GM21528 (cell line): ENCODE measurements at regions not wholly inside any gene's neighbourhood (a gene's known extent, or its start where the extent isn't known, plus 50 kb on each side); places are given as distances from the start of the nearest gene placed in this dataset.
"Not testable (repeated sequence)": the region's sequence is repeated elsewhere in the genome, so short reads cannot be mapped to it uniquely, and the experiment has no call there.

Experiments used
- ATAC-seq: cut with Tn5 transposase; IDR thresholded peaks from one replicate; pipeline ENCODE4 v1.9.1; 2021; ENCODE audit warnings: mild to moderate bottlenecking, moderate library complexity; ENCODE audit not compliant: unreplicated experiment, low FRiP score

GRCh38 chr5:52255308-52255707 is 532.4 kb upstream of the ITGA1 start:
- ATAC-seq = no peak

- ATAC-seq = no peak
Observed at GRCh38 chr5:52262844-52263243, 524.9 kb upstream of the ITGA1 start.

GRCh38 chr5:52269401-52269800 is 518.3 kb upstream of the ITGA1 start:
- ATAC-seq = no peak

- no peak for ATAC-seq
Observed at GRCh38 chr5:52269859-52270258, 517.9 kb upstream of the ITGA1 start.

- no peak for ATAC-seq
Observed at GRCh38 chr5:52275639-52276038, 512.1 kb upstream of the ITGA1 start.

- no peak for ATAC-seq
Observed at GRCh38 chr5:52277101-52277500, 510.6 kb upstream of the ITGA1 start.

GRCh38 chr5:52282647-52283046 is 505.1 kb upstream of the ITGA1 start:
- no peak for ATAC-seq

GRCh38 chr5:52283221-52283620 is 504.5 kb upstream of the ITGA1 start:
- ATAC-seq = no peak

- no peak for ATAC-seq
Observed at GRCh38 chr5:52300703-52301372, 486.9 kb upstream of the ITGA1 start.

GRCh38 chr5:52304816-52305215 is 482.9 kb upstream of the ITGA1 start:
- not testable (repeated sequence) for ATAC-seq

- no peak for ATAC-seq
Observed at GRCh38 chr5:52328220-52328806, 459.4 kb upstream of the ITGA1 start.

- no peak for ATAC-seq
Observed at GRCh38 chr5:52331725-52332124, 456.0 kb upstream of the ITGA1 start.

GRCh38 chr5:52334367-52334766 is 453.3 kb upstream of the ITGA1 start:
- no peak for ATAC-seq

GRCh38 chr5:52339285-52339684 is 448.4 kb upstream of the ITGA1 start:
- no peak for ATAC-seq

GRCh38 chr5:52342361-52342760 is 445.4 kb upstream of the ITGA1 start:
- ATAC-seq = no peak

- no peak for ATAC-seq
Observed at GRCh38 chr5:52356311-52356918, 431.3 kb upstream of the ITGA1 start.

GRCh38 chr5:52359261-52359660 is 428.5 kb upstream of the ITGA1 start:
- ATAC-seq = no peak

- no peak for ATAC-seq
Observed at GRCh38 chr5:52360985-52361384, 426.7 kb upstream of the ITGA1 start.

- no peak for ATAC-seq
Observed at GRCh38 chr5:52374286-52374685, 413.4 kb upstream of the ITGA1 start.

GRCh38 chr5:52375969-52376368 is 411.7 kb upstream of the ITGA1 start:
- ATAC-seq = no peak

GRCh38 chr5:52376592-52376991 is 411.1 kb upstream of the ITGA1 start:
- no peak for ATAC-seq

- no peak for ATAC-seq
Observed at GRCh38 chr5:52378237-52378636, 409.5 kb upstream of the ITGA1 start.
